Tibial artery (tissue), 4 donors: ENCODE measurements at regions not wholly inside any gene's neighbourhood (a gene's known extent, or its start where the extent isn't known, plus 50 kb on each side); places are given as distances from the start of the nearest gene placed in this dataset.

Experiments
- DNase-seq, 2 donors: peaks; one replicate each; pipeline ENCODE4 v3.0.0-alpha.2; 2019
- H3K27ac ChIP-seq, 2 donors: fragments of 200-600 bp; sonication (generic) in 1 of 2; 1 replicate in 1 of 2; 2 replicates in 1 of 2; pipeline ENCODE4 v1.5.1; 2018 to 2019; ENCODE audit warnings: mild to moderate bottlenecking in 1 of 2
- H3K27me3 ChIP-seq, 2 donors: fragments of 200-600 bp; sonication (generic) in 1 of 2; one replicate each; pipeline versions ENCODE4 v1.5.1 to v1.6.0; 2016 to 2019
- H3K36me3 ChIP-seq, 3 donors: fragments of 200-600 bp; sonication (generic) in 2 of 3; one replicate each; pipeline ENCODE4 v1.5.1; 2016 to 2019; ENCODE audit warnings: mild to moderate bottlenecking in 2 of 3
- H3K4me1 ChIP-seq, 4 donors: fragments of 200-600 bp; sonication (generic) in 2 of 4; 1 replicate in 3 of 4; 2 replicates in 1 of 4; pipeline ENCODE4 v1.5.1; 2016 to 2019
- H3K4me3 ChIP-seq, 2 donors: fragments of 200-600 bp; sonication (generic) in 1 of 2; 1 replicate in 1 of 2; 2 replicates in 1 of 2; pipeline ENCODE4 v1.5.1; 2018 to 2019; ENCODE audit warnings: mild to moderate bottlenecking in 2 of 2
- H3K9me3 ChIP-seq, 3 donors: fragments of 200-600 bp; sonication (generic) in 1 of 3; one replicate each; pipeline ENCODE4 v1.5.1; 2016 to 2019
- intact Hi-C: fragments of 100-400 bp; cut with DNase I; formaldehyde crosslinking; loops from one replicate; pipeline ENCODE4 v1.15.0; 2023; ENCODE audit warnings: low total_unique reads
- TF ChIP-seq, protein P1 (sequence below), 2 experiments: fragments of 200-600 bp in 1 of 2; fragments of 450-650 bp in 1 of 2; IDR thresholded peaks; one replicate each; pipeline ENCODE4 v1.5.1; 2017 to 2019; ENCODE audit warnings: antibody characterized with exemption in 2 of 2, mild to moderate bottlenecking in 1 of 2, moderate library complexity in 1 of 2

DNA sequence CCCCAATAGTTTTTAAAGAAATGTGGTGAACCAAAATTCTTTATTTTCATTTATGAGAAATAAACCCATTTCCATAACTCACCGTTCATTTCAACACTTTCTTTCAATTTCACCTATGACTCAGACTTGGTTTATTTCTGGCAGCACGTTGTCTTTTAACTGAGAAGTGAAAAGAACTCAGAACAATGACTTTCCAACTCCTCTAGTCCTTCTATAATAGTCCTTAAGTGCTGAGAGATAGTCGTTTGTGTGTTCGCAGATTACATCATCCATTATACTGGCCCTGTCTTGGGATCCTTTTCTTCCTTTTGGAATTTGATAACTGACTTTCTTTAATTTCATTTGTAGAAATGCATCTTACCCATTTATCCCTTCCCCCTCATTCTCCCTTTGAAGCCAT, 113.6 kb downstream of the GLUD2 start:
- H3K4me1 ChIP-seq = no peaks in the 10 kb centered on the region

DNA sequence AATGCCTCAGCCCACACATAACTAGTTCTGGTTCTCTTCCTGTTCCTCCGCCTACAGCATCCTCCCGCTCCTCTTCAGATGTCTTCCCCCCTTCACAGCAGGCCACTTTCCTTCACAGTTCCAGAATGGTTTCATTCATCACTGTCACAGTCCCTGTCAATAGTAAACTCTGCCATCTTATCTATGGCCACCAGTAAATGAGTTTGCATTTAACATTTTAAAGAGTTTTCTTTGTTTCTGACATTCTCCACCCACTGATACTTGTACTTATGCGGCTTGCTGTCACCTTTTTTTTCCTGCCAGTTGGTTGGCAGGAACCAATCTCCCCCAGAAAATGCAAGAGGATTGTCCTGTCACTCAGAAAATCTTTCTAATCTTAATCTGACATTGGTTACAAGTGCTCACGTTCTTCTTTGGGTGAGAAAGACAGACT, 114.1 kb downstream of the GLUD2 start:
- Histone ChIP-seq H3K9me3 (no peaks in the 10 kb centered on the region), H3K4me3 (no peak overlapping the region), H3K36me3 (no peaks in the 10 kb centered on the region), H3K27ac (no peak overlapping the region), H3K4me1 (no peaks in the 10 kb centered on the region), H3K27me3 (no peaks in the 10 kb centered on the region)
- TF ChIP-seq, protein P1, sequence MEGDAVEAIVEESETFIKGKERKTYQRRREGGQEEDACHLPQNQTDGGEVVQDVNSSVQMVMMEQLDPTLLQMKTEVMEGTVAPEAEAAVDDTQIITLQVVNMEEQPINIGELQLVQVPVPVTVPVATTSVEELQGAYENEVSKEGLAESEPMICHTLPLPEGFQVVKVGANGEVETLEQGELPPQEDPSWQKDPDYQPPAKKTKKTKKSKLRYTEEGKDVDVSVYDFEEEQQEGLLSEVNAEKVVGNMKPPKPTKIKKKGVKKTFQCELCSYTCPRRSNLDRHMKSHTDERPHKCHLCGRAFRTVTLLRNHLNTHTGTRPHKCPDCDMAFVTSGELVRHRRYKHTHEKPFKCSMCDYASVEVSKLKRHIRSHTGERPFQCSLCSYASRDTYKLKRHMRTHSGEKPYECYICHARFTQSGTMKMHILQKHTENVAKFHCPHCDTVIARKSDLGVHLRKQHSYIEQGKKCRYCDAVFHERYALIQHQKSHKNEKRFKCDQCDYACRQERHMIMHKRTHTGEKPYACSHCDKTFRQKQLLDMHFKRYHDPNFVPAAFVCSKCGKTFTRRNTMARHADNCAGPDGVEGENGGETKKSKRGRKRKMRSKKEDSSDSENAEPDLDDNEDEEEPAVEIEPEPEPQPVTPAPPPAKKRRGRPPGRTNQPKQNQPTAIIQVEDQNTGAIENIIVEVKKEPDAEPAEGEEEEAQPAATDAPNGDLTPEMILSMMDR (IDR thresholded peaks at IDR 0.05) = no peak
- DNase-seq = no peak
- intact Hi-C loops = no loop called here

More for the DNA sequence above, 113.6 kb downstream of the GLUD2 start:
- H3K9me3 ChIP-seq = no peaks in the 10 kb centered on the region
- intact Hi-C loops = no loop called here
- no peak overlapping the region for H3K4me3 ChIP-seq
- DNase-seq = no peak
- TF ChIP-seq, protein P1 (IDR thresholded peaks at IDR 0.05) = no peak
- no peak overlapping the region for H3K27ac ChIP-seq
- no peaks in the 10 kb centered on the region for H3K36me3 ChIP-seq
- H3K27me3 ChIP-seq = no peaks in the 10 kb centered on the region

DNA sequence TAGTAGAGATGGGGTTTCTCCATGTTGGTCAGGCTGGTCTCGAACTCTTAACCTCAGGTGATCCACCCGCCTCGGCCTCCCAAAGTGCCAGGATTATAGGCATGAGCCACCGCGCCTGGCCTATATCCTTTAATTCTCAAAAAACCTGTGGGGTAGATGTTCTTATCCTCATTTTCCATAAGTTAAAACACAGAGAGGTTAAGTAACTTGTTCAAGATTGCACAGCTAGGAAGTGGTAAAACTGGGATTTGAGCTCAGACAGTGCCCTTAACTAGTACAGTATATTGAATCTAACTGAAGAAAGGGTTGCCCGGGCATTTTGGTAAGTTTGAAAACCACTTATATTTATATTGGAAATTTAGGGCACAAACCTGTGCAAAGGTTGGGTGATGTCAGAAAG, 116.0 kb downstream of the GLUD2 start:
- H3K27ac ChIP-seq = no peak overlapping the region
- no peaks in the 10 kb centered on the region for H3K36me3 ChIP-seq
- no peaks in the 10 kb centered on the region for H3K9me3 ChIP-seq
- no peak for DNase-seq
- TF ChIP-seq, protein P1 (IDR thresholded peaks at IDR 0.05) = no peak
- intact Hi-C loops = no loop called here
- no peaks in the 10 kb centered on the region for H3K4me1 ChIP-seq
- H3K4me3 ChIP-seq = no peak overlapping the region
- H3K27me3 ChIP-seq = no peaks in the 10 kb centered on the region

DNA sequence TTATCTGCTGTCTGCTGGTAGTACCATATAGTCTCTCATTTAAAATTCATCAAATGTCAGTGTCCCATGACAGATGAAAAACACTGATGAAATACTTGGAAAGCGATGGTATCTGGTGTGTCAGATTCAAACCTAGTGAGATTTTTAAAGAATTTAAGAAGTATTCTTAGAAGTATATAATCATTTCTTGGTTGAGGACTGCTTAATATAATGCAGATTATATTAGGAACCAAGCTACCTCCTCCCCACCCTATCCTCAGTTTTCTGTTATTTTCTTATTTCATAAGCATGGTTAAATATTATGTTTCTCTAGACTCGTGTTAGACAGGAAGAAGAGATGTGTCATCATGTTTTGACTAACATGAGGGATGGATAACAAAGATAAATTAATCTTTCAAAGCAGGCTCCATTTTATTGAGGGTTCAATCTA, 118.5 kb downstream of the GLUD2 start:
- Histone ChIP-seq H3K27ac (no peak overlapping the region), H3K4me1 (no peaks in the 10 kb centered on the region), H3K9me3 (no peaks in the 10 kb centered on the region), H3K36me3 (no peaks in the 10 kb centered on the region), H3K27me3 (no peaks in the 10 kb centered on the region), H3K4me3 (no peak overlapping the region)
- no peak for DNase-seq
- TF ChIP-seq, protein P1 (IDR thresholded peaks at IDR 0.05) = no peak
- intact Hi-C loops = no loop called here

DNA sequence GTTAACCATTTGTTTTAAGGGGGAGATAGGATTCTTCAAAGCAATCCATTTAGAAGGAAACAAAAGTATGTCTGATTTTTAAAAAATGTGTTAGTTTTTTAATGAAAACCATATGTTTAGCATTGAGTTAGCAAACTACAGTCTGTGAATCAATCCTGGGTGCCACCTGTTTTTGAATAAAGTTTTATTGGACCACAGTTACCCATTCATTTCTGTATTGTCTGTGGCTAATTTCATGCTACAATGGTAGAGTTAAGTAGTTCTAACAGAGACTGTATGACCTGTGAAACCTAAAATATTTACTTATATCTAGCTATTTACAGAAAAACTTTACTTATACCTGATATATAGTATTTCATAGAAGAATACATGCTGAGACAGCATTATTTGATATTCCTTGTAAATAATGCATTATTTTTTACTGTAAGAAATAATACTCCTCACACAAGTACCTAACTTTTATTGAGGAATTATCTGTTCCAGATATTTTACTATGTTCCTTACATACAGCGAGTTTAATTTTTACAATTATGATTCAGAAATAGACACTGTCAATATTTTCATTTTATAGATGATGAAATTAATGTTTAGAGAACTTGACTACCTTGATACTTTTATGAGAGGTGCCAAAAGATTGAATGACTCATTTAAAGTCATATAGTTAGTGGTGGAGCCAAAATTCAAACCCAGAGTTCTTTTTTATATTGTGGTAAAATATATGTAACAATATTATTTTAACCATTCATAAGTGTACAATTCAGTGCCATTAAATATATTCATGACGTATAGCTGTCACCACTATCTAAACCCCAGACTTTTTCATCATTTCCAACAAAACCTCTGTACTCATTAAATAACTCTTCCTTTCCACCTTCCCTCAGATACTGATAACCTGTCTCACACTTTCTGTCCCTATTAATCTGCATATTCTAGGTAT, 122.0 kb downstream of the GLUD2 start:
- Histone ChIP-seq H3K27me3 (no peaks in the 10 kb centered on the region), H3K9me3 (no peaks in the 10 kb centered on the region), H3K36me3 (no peaks in the 10 kb centered on the region), H3K27ac (no peak overlapping the region), H3K4me1 (no peaks in the 10 kb centered on the region), H3K4me3 (no peak overlapping the region)
- DNase-seq = no peak
- TF ChIP-seq, protein P1 (IDR thresholded peaks at IDR 0.05) = no peak
- intact Hi-C loops = no loop called here
